Activated B cell treated with CpG ODN at 0.5 μM for 24 hours (primary cell): ENCODE measurements at regions not wholly inside any gene's neighbourhood (a gene's known extent, or its start where the extent isn't known, plus 50 kb on each side); places are given as distances from the start of the nearest gene placed in this dataset.

ENCODE experiments used
- ATAC-seq: fragments of 200-7000 bp; cut with Tn5 transposase; one replicate; pipeline ENCODE4 v1.10.0; 2021; ENCODE audit warnings: low read depth, mild to moderate bottlenecking, moderate library complexity
- CTCF ChIA-PET: fragments of 350-600 bp; sonication (Branson Sonifier 250); formaldehyde crosslinking; loops from one replicate; lab custom pipeline; 2021; ENCODE audit warnings: antibody characterized with exemption; lab: Charles Lee
- POLR2A ChIA-PET: fragments of 350-600 bp; sonication (Branson Sonifier 250); formaldehyde crosslinking; loops from one replicate; lab custom pipeline; 2021; ENCODE audit warnings: antibody characterized with exemption; lab: Charles Lee
- DNase-seq: peaks from one replicate; pipeline ENCODE4 v3.0.0; 2022
- H3K27ac Mint-ChIP-seq: one replicate; pipeline ENCODE4 v1.8.0; 2020; ENCODE audit warnings: mixed read lengths
- H3K27me3 Mint-ChIP-seq: one replicate; pipeline ENCODE4 v1.8.0; 2021; ENCODE audit warnings: mixed read lengths
- H3K36me3 Mint-ChIP-seq: one replicate; pipeline ENCODE4 v1.8.0; 2021; ENCODE audit warnings: low read depth, mixed read lengths
- H3K4me1 Mint-ChIP-seq: one replicate; pipeline ENCODE4 v1.8.0; 2021; ENCODE audit warnings: mixed read lengths
- H3K4me3 Mint-ChIP-seq: one replicate; pipeline ENCODE4 v1.8.0; 2020; ENCODE audit warnings: mild to moderate bottlenecking, mixed read lengths
- H3K9me3 Mint-ChIP-seq: one replicate; pipeline ENCODE4 v1.8.0; 2020; ENCODE audit warnings: mixed read lengths
- CTCF ChIP-seq: fragments of 200-600 bp; IDR thresholded peaks from one replicate; pipeline ENCODE4 v1.8.0; 2022; ENCODE audit warnings: antibody characterized with exemption, mild to moderate bottlenecking
- intact Hi-C: fragments of 100-400 bp; cut with micrococcal nuclease; formaldehyde crosslinking; loops from one replicate; pipeline ENCODE4 v1.15.1; 2024

GRCh38 chr10:21014141-21014540, 117.0 kb upstream of the NEBL start:
- DNase-seq: no peak
- ChIA-PET CTCF (no interaction called here), POLR2A (no interaction called here)
- no peak for TF ChIP-seq CTCF
- Mint-ChIP-seq H3K4me3 (no peak overlapping the region), H3K27ac (no peak overlapping the region), H3K9me3 (no peaks in the 10 kb centered on the region), H3K27me3 (peaks cover 4% of the 10 kb centered on the region), H3K4me1 (no peaks in the 10 kb centered on the region), H3K36me3 (no peaks in the 10 kb centered on the region)
- intact Hi-C loops: no loop called here
- no peak for ATAC-seq

DNA sequence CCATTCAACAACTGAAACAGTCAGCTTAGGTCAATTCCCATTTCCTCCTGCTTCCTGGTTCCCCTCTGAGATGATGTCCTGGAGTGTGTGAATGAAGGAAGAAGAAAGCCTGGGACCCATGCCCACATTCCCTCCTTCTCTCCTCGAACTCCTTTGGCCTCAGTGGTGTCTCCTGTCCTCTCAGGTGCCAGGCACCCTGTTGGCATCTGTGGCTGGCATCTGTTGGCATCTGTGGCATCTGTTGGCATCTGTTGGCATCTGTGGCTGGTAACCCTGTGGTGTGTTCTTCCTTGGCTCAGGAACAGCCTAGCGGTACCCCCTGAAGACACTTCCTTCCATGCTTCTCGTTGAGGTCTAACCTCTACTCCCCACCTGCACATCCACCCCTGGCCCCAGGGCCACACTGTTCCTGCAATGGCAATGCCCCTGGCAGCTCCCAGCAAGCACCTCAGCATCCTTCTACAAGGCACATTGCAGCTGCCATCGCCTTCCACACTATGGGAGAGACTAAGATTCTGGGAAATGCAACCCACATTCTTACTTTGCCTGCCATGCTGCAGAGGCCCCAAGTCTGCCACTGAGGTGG, 114.4 kb upstream of the NEBL start:
- no peak for ATAC-seq
- POLR2A ChIA-PET: no interaction called here
- Mint-ChIP-seq H3K9me3 (no peaks in the 10 kb centered on the region), H3K4me1 (no peaks in the 10 kb centered on the region), H3K27ac (no peak overlapping the region), H3K27me3 (no peaks in the 10 kb centered on the region), H3K4me3 (no peak overlapping the region), H3K36me3 (no peaks in the 10 kb centered on the region)
- CTCF ChIA-PET: no interaction called here
- no peak for TF ChIP-seq CTCF
- intact Hi-C loops: no loop called here
- DNase-seq: no peak

GRCh38 chr10:21010615-21011014, 113.5 kb upstream of the NEBL start:
- POLR2A ChIA-PET: no interaction called here
- TF ChIP-seq CTCF: no peak
- H3K4me3 Mint-ChIP-seq: no peak overlapping the region
- DNase-seq: no peak
- intact Hi-C loops: no loop called here
- no peaks in the 10 kb centered on the region for H3K4me1 Mint-ChIP-seq
- no peaks in the 10 kb centered on the region for H3K9me3 Mint-ChIP-seq
- H3K27ac Mint-ChIP-seq: no peak overlapping the region
- no peaks in the 10 kb centered on the region for H3K36me3 Mint-ChIP-seq
- CTCF ChIA-PET: no interaction called here
- H3K27me3 Mint-ChIP-seq: no peaks in the 10 kb centered on the region
- ATAC-seq: no peak

- Mint-ChIP-seq H3K27me3 (no peaks in the 10 kb centered on the region), H3K27ac (no peak overlapping the region), H3K4me3 (no peak overlapping the region), H3K9me3 (no peaks in the 10 kb centered on the region), H3K4me1 (no peaks in the 10 kb centered on the region), H3K36me3 (no peaks in the 10 kb centered on the region)
- ChIA-PET POLR2A (no interaction called here), CTCF (no interaction called here)
- intact Hi-C loops: no loop called here
- TF ChIP-seq CTCF: no peak
- DNase-seq (no peak), ATAC-seq (no peak)
These were observed 106.2 kb upstream of the NEBL start for GRCh38 chr10:21003240-21003822.

- H3K36me3 Mint-ChIP-seq: no peaks in the 10 kb centered on the region
- H3K27ac Mint-ChIP-seq: no peak overlapping the region
- intact Hi-C loops: no loop called here
- ChIA-PET POLR2A (no interaction called here), CTCF (no interaction called here)
- DNase-seq (no peak), ATAC-seq (no peak)
- H3K4me1 Mint-ChIP-seq: no peaks in the 10 kb centered on the region
- no peak overlapping the region for H3K4me3 Mint-ChIP-seq
- TF ChIP-seq CTCF: no peak
- H3K27me3 Mint-ChIP-seq: no peaks in the 10 kb centered on the region
- no peaks in the 10 kb centered on the region for H3K9me3 Mint-ChIP-seq
These were observed 105.2 kb upstream of the NEBL start for GRCh38 chr10:21002091-21002878.
